HUES48 (cell line): ENCODE measurements at regions not wholly inside any gene's neighbourhood (a gene's known extent, or its start where the extent isn't known, plus 50 kb on each side); places are given as distances from the start of the nearest gene placed in this dataset.
A peak's percentile ranks its signal among the peaks of the same experiment; 100 is the strongest.

Source experiments
- H3K27ac ChIP-seq: one replicate; pipeline ENCODE4 v1.7.0; 2013; ENCODE audit warnings: low read depth, low read length, inconsistent platforms
- H3K27me3 ChIP-seq: 2 replicates; pipeline ENCODE4 v1.6.1; 2013; ENCODE audit warnings: mild to moderate bottlenecking, low read length; ENCODE audit not compliant: control insufficient read depth, insufficient read depth
- H3K36me3 ChIP-seq: 2 replicates; pipeline ENCODE4 v1.6.1; 2013; ENCODE audit warnings: low read length; ENCODE audit not compliant: control insufficient read depth, insufficient read depth
- H3K4me1 ChIP-seq: 2 replicates; pipeline ENCODE4 v1.6.1; 2013; ENCODE audit warnings: mild to moderate bottlenecking, low read length; ENCODE audit not compliant: control insufficient read depth, insufficient read depth
- H3K4me3 ChIP-seq: 2 replicates; pipeline ENCODE4 v1.5.1; 2013; ENCODE audit warnings: mild to moderate bottlenecking, low read depth, low read length
- H3K9ac ChIP-seq: 2 replicates; pipeline ENCODE4 v1.6.1; 2013; ENCODE audit warnings: mild to moderate bottlenecking, low read depth, low read length, moderate library complexity
- H3K9me3 ChIP-seq: 2 replicates; pipeline ENCODE4 v1.6.1; 2013; ENCODE audit warnings: low read length; ENCODE audit not compliant: control insufficient read depth, insufficient read depth

DNA sequence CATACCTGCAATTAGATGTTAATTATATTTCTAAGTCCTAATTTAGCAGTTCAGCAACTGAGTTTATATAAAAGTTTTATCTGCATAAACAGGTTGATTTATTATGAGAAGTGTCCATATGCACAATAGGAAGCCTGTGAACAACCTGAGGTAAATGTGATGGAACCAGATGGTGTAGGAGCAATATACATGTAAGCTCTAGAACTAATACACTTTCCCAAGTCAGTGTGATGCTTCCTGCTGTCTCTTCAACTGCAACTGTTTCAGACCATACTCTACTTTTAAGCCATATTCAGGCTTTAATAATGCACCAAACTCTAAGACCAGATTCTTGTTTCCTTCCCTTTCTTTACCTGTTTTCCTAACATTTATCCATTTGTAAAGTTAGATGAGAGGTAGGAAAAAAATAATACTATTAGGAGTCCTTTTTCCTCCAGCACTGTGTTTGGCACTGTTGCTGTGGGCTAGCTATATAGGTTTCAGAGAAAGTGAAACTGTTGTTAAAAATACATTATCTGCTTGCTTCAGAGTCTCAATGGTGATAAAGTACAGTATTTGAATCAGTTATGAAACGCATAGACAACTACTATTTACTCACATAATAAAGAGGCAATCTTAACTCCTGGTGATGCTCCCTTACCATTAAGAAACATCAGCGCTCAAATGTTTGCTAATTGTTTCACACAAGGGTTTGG lies 1009.3 kb downstream of the GRIK2 start:
- H3K9me3 ChIP-seq = no peaks in the 10 kb centered on the region
- peaks cover 10% of the 10 kb centered on the region for H3K4me1 ChIP-seq
- H3K36me3 ChIP-seq = no peaks in the 10 kb centered on the region

DNA sequence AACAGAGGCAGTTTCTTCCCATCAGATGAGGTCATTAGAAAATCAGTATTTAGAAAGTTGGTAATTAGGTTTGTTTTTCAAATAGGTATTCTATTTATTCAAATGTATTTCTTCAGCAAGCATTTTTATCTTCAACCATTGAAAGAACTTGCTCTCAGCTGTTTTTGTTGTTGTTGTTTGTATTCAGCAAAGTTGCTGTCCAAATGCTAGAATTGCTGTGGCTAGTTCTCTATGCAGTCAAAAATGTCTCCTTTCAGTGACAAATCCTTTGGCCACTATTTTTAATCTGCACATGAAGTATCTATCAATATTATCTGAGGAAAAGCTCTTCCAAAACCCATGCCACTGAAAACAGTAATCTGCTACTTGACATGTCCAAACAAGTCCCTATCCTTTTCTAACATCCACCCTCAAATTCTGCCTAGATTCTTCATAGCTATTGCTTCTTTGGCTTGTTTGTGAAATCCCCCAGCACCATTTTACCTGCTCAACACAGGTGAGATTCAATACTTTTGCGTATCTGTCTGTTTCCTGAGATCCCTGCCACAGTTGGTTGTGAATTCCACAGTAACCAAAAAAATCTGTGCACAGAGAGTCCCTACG lies 1005.4 kb downstream of the GRIK2 start:
- Histone ChIP-seq H3K9me3 (no peaks in the 10 kb centered on the region), H3K4me1 (peaks cover 10% of the 10 kb centered on the region), H3K27me3 (no peaks in the 10 kb centered on the region), H3K4me3 (no peak overlapping the region), H3K9ac (no peak overlapping the region), H3K36me3 (no peaks in the 10 kb centered on the region), H3K27ac (no peak overlapping the region)

More for the DNA sequence above, 1009.3 kb downstream of the GRIK2 start:
- H3K27me3 ChIP-seq = no peaks in the 10 kb centered on the region
- no peak overlapping the region for H3K27ac ChIP-seq
- no peak overlapping the region for H3K4me3 ChIP-seq
- no peak overlapping the region for H3K9ac ChIP-seq

DNA sequence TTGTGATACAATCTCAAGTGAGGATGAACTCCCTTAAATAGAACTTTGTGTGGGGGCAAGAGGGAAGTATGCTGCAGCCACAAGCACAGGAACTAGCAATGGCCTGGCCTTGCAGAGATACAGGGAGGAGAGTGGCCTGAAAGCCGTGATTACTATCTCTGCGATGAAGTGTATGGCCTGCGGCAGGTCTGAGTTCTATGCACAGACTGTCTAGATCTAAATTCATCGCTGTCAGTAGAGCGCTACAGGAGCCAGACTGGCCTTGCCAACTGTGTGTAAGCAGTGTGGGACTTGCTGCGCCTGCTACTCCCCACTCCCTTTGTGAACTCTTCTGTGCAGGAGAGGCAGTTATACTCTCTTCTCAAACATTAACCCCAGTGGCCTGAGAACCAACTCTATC lies 997.0 kb downstream of the GRIK2 start:
- no peaks in the 10 kb centered on the region for H3K4me1 ChIP-seq
- H3K27ac ChIP-seq = no peak overlapping the region
- H3K9me3 ChIP-seq = no peaks in the 10 kb centered on the region
- H3K4me3 ChIP-seq = no peak overlapping the region
- no peak overlapping the region for H3K9ac ChIP-seq
- no peaks in the 10 kb centered on the region for H3K27me3 ChIP-seq
- H3K36me3 ChIP-seq = no peaks in the 10 kb centered on the region

DNA sequence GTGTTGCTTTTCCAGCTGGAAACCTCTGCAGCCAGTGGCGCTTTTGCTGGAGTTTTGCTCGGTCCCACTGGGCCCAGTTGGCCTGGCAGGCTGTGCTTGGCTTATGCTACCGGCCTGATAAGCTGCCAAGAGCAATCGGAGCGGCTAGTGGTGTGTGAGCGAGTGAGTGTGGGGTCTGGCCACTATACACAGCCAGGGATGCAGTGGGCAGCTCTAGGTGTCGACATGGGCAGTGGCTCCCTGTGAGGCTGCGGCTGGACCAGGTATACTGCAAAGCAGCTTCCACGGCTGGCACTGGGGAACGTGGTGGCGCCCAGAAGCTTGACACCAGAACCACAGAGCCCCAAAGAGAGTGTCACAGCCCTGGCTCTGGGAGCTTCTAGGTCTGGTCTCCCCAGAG lies 996.5 kb downstream of the GRIK2 start:
- H3K36me3 ChIP-seq = no peaks in the 10 kb centered on the region
- H3K27ac ChIP-seq = no peak overlapping the region
- H3K9me3 ChIP-seq = no peaks in the 10 kb centered on the region
- H3K27me3 ChIP-seq = no peaks in the 10 kb centered on the region
- H3K4me1 ChIP-seq = no peaks in the 10 kb centered on the region
- no peak overlapping the region for H3K9ac ChIP-seq
- H3K4me3 ChIP-seq = no peak overlapping the region

DNA sequence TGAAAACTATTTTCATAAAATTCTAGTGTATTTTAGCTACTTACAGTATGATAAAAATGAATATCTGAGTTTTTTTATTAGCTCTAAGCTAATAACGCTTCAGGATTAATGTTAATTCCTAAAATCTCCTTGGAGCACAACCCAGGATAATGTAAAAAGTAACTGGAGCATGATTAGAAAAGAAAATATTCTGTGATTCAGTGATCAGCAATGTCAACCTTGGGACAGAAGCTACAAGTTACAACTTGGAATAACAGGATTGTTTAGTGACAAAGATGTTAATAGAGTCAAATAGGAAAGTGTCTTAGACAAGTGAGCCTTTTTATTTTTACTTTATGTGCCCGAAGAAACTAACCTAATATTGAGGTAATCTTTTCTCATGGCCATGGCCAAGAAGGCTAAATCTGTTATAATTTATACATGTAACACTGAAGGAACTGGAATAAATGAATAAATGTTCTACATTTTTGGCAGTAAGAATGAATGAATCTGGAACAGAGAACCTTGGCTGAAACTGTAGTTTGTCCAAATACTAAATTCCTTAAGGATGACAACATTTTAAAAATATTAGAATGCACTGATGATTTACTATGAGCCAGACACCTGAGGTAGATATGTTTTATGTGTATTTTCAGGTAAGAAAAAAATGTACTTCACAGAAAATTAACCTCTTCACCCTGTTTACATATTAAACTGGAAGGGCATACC lies 994.0 kb downstream of the GRIK2 start:
- no peaks in the 10 kb centered on the region for H3K27me3 ChIP-seq
- no peaks in the 10 kb centered on the region for H3K9me3 ChIP-seq
- H3K27ac ChIP-seq = no peak overlapping the region
- no peaks in the 10 kb centered on the region for H3K4me1 ChIP-seq
- H3K9ac ChIP-seq = no peak overlapping the region
- no peaks in the 10 kb centered on the region for H3K36me3 ChIP-seq
- no peak overlapping the region for H3K4me3 ChIP-seq

DNA sequence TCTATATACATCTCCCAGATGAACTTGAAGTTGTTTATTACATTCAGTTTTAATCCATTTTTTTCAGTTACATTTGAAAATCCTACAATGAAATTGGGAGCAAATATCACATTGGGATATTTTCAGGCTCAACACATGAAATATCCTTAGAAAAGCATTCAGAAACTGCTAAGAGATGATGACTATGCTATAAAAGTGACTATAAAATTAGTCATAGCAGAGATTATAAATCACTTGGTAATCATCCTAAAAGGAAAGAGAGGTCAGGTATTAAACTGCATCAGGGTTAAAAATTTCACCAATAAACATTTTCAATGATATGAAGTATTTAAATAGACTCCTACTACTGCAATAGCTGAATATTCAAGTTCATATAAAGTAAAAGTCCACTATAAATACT lies 987.7 kb downstream of the GRIK2 start:
- Histone ChIP-seq H3K4me1 (no peaks in the 10 kb centered on the region), H3K36me3 (no peaks in the 10 kb centered on the region), H3K9me3 (no peaks in the 10 kb centered on the region), H3K9ac (no peak overlapping the region), H3K27me3 (no peaks in the 10 kb centered on the region), H3K4me3 (no peak overlapping the region), H3K27ac (no peak overlapping the region)

DNA sequence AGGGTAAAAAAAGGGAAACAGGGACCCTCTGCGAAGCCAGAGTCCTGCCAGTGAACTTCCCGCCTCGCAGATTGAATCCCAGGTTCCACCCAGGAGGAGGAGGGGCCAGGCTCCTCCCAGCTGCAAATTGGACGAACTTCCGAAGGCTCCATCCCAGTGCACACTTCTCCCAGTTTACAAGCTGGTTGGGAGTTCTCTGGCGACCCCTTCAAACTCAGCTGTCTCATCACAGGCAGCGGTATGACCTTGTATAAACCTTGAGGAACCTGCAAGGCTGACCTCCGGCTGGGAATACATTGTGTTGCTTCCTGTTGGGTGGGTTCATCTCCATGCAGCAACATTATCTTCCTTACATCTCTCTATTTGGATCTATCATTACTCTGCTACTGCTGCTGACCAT lies 962.7 kb downstream of the GRIK2 start:
- Histone ChIP-seq H3K27me3 (no peaks in the 10 kb centered on the region), H3K9me3 (no peaks in the 10 kb centered on the region), H3K36me3 (no peaks in the 10 kb centered on the region), H3K27ac (peak overlapping the region; percentile 28), H3K9ac (no peak overlapping the region), H3K4me3 (no peak overlapping the region), H3K4me1 (peaks cover 28% of the 10 kb centered on the region)

DNA sequence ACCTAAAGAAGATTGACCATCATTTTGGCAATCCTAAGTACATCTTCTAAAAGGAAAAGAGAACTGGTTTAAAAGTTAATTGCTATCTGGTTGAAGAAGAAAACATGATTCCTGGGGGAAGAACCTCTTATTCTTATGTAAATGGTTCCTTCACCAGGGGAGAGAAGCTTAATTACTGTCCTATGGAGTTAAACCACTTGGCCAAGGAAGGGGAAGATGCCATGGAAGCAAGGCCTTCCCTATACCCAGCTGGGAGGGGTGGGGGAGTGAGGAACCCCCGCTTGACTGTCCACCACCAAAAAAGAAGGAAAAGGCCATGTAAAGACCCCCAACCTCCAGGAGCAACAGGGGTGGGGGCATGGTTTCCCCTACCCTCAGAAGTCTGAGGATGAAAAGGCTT lies 962.1 kb downstream of the GRIK2 start:
- H3K27ac ChIP-seq = peak overlapping the region; percentile 28
- no peak overlapping the region for H3K4me3 ChIP-seq
- peaks cover 28% of the 10 kb centered on the region for H3K4me1 ChIP-seq
- H3K9me3 ChIP-seq = no peaks in the 10 kb centered on the region
- no peaks in the 10 kb centered on the region for H3K27me3 ChIP-seq
- H3K36me3 ChIP-seq = no peaks in the 10 kb centered on the region
- no peak overlapping the region for H3K9ac ChIP-seq

DNA sequence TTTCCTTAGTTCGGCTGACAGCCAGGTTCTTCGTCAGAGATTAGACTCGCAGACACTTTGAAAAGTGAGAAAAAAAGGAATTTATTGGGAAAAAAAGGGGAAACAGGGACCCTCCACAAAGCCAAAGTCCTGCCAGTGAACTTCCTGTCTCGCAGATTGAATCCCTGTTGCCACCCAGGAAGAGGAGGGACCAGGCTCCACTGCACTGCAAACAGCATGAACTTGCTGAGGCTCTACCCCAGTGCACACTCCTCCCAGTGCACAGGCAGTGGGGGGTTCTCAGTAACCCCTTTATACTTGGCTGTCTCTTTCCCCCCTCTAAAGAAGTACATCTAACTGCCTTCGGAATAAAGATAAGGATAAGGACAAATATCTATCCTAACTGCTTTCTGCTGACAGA lies 959.0 kb downstream of the GRIK2 start:
- Histone ChIP-seq H3K9ac (no peak overlapping the region), H3K4me3 (no peak overlapping the region), H3K4me1 (peaks cover 28% of the 10 kb centered on the region), H3K27ac (no peak overlapping the region), H3K9me3 (no peaks in the 10 kb centered on the region), H3K36me3 (no peaks in the 10 kb centered on the region), H3K27me3 (no peaks in the 10 kb centered on the region)

DNA sequence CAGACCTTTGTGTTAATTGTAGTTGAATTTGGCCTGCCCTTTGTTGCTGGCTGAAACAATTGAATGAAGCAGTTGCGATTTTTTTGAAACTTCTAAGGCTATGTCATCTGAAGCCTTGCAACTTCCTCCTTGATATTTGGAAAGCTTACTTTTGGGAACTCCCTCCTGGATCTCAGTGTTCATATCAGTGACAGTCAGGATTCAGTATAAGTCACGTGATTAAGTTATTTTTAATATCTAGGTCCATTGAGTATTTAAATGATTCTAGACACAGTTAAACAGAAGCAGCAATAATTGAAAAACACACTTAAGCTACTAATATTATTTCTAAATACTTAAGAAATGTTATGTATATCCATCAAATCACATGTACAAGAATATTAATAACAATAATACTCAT lies 951.3 kb downstream of the GRIK2 start:
- Histone ChIP-seq H3K9ac (no peak overlapping the region), H3K4me3 (no peak overlapping the region), H3K27ac (no peak overlapping the region), H3K27me3 (no peaks in the 10 kb centered on the region), H3K36me3 (no peaks in the 10 kb centered on the region), H3K9me3 (no peaks in the 10 kb centered on the region), H3K4me1 (no peaks in the 10 kb centered on the region)

DNA sequence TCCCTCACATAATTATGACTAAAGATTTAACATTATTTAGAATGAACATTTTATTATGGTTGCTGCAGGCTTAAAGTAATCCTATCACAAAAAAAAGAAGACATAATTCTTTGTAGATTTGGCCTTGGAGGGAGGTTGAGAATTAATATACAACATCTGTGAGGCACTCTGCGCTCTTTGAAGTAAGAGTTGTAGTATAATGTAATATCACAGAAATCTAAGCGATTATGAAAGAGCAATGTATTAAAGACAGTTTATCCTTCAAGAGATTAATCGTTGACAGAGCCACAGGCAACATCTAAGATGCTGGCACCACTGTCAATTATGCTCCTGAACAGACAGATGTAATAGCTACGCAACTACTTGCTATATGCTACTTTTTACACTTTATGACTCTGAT lies 946.8 kb downstream of the GRIK2 start:
- no peak overlapping the region for H3K9ac ChIP-seq
- no peak overlapping the region for H3K4me3 ChIP-seq
- no peaks in the 10 kb centered on the region for H3K27me3 ChIP-seq
- no peaks in the 10 kb centered on the region for H3K36me3 ChIP-seq
- no peaks in the 10 kb centered on the region for H3K4me1 ChIP-seq
- no peak overlapping the region for H3K27ac ChIP-seq
- H3K9me3 ChIP-seq = no peaks in the 10 kb centered on the region
